NB4 (cell line): ENCODE measurements at regions not wholly inside any gene's neighbourhood (a gene's known extent, or its start where the extent isn't known, plus 50 kb on each side); places are given as distances from the start of the nearest gene placed in this dataset.

Experiments used
- MYC ChIP-seq: IDR thresholded peaks from 2 replicates; pipeline ENCODE4 v1.6.1; 2011; ENCODE audit warnings: low read depth, low read length
- POLR2A ChIP-seq: IDR thresholded peaks from 2 replicates; pipeline ENCODE4 v1.6.1; 2011; ENCODE audit warnings: mild to moderate bottlenecking; ENCODE audit not compliant: insufficient read length; ENCODE audit errors: extremely low read depth
- TF ChIP-seq, protein P1 (sequence below): IDR thresholded peaks from one replicate; pipeline ENCODE4 v1.5.1; 2012; ENCODE audit warnings: low read depth, low read length
- TF ChIP-seq, protein P2 (sequence below): IDR thresholded peaks from 2 replicates; pipeline ENCODE4 v1.6.1; 2011; ENCODE audit warnings: low read depth, low read length

DNA sequence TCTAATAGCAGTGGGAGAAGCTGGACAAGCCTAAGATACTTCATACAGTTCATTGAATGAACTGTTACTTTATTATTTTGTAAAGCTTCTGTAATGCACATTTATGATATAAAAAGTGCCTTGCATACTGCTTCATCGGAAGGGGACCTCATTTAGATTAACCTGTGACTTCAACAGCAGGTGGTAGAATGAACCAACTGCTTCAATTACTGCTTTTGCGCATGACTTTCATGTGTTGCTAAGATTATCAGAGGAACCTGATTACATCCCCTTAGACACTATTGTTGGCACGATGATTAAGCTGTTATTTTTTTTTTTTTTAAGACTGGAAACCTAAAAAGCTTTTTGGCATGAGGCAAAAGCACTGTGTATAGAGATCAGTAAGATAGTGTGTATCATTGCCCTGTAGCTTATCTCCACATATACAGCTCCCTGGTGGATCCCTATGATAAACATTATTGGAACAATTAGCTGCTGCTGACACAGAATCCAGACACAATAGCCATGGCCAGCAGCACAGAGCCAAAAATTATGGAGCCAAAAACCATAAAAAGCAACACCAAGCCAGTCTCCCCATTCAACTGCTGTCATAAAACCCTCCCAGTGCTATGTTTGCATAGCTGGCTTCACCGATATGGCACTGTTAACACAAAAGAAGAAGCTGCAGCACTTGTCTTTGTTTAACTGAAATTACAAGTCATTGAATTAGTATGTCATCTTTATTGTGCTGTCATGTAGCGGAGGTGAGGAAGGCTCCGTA lies 731.6 kb upstream of the MMS22L start:
- TF ChIP-seq, protein P1, sequence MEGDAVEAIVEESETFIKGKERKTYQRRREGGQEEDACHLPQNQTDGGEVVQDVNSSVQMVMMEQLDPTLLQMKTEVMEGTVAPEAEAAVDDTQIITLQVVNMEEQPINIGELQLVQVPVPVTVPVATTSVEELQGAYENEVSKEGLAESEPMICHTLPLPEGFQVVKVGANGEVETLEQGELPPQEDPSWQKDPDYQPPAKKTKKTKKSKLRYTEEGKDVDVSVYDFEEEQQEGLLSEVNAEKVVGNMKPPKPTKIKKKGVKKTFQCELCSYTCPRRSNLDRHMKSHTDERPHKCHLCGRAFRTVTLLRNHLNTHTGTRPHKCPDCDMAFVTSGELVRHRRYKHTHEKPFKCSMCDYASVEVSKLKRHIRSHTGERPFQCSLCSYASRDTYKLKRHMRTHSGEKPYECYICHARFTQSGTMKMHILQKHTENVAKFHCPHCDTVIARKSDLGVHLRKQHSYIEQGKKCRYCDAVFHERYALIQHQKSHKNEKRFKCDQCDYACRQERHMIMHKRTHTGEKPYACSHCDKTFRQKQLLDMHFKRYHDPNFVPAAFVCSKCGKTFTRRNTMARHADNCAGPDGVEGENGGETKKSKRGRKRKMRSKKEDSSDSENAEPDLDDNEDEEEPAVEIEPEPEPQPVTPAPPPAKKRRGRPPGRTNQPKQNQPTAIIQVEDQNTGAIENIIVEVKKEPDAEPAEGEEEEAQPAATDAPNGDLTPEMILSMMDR: no peak
- no peak for TF ChIP-seq POLR2A
- TF ChIP-seq MYC: no peak
- TF ChIP-seq, protein P2, sequence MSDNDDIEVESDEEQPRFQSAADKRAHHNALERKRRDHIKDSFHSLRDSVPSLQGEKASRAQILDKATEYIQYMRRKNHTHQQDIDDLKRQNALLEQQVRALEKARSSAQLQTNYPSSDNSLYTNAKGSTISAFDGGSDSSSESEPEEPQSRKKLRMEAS: no peak
